ENCODE measurements at regions not wholly inside any gene's neighbourhood (a gene's known extent, or its start where the extent isn't known, plus 50 kb on each side); places are given as distances from the start of the nearest gene placed in this dataset.

DNA sequence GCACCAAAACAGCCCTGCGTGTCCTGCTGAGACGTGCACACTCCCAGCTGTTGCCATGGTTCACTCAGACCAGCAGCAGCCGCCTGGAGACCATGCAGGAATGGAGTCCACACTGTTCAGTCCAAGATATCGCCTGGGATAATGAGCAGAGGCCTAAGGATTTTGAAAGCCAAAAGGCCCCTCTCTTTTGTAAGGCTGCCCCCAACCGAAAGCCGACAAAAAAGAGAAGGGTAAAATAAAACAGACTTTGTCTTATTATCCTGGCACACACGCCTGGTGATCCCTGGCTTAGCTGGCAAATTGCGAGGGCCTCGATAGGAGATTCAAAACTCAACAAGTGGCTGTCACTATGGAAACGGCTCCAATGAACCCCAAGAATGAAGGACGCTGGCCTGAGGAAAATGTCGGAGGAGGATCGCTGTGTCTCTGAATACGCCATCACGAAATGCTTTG lies 263.6 kb downstream of the SKIDA1 start:
- intact Hi-C loops (cut with DNase I; ENCODE audit: low total_unique reads), result no loop called here

DNA sequence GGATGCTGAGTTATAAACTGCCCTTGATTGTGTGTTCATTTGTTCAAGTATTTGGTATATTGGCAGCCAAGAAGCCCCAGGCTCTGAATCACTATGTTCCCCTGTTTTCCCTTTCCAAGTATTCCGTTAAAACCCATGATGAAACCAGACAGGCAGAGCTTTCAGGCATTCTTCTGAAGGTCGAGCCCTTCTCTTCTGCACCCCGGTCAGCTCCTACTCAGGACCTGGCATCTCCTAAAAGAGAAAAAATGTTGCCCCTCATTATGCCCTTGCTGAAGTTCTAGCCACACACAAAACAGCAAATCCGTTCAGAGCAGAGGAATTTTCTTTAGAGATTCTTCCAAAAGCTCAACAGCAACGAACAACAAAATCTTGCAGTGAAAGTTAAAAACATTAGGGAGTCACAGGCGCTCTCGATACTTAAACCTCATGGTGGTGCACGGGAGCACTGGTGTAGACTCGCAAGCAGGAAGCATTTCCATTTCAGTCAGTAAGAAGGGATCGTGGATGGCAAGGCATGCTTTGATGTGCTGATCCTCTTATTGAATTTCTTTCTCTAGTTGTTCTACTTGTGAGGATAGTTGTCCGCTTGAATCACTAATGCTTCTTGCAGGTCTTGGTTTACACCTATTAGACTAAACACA lies 264.9 kb downstream of the SKIDA1 start:
- no peaks in the 10 kb centered on the region for H3K9me3 ChIP-seq
- no peaks in the 10 kb centered on the region for H3K4me1 ChIP-seq
- DNase-seq, result no peak
- TF ChIP-seq EP300 (IDR thresholded peaks at IDR 0.05), result no peak
- TF ChIP-seq POLR2AphosphoS5 (IDR thresholded peaks at IDR 0.05), result no peak
- TF ChIP-seq, protein P1, sequence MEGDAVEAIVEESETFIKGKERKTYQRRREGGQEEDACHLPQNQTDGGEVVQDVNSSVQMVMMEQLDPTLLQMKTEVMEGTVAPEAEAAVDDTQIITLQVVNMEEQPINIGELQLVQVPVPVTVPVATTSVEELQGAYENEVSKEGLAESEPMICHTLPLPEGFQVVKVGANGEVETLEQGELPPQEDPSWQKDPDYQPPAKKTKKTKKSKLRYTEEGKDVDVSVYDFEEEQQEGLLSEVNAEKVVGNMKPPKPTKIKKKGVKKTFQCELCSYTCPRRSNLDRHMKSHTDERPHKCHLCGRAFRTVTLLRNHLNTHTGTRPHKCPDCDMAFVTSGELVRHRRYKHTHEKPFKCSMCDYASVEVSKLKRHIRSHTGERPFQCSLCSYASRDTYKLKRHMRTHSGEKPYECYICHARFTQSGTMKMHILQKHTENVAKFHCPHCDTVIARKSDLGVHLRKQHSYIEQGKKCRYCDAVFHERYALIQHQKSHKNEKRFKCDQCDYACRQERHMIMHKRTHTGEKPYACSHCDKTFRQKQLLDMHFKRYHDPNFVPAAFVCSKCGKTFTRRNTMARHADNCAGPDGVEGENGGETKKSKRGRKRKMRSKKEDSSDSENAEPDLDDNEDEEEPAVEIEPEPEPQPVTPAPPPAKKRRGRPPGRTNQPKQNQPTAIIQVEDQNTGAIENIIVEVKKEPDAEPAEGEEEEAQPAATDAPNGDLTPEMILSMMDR (IDR thresholded peaks at IDR 0.05), result no peak
- no peak for TF ChIP-seq POLR2A (IDR thresholded peaks at IDR 0.05)
- no peak overlapping the region for H3K27ac ChIP-seq
- H3K36me3 ChIP-seq, result no peaks in the 10 kb centered on the region
- intact Hi-C loops (cut with DNase I; ENCODE audit: low total_unique reads), result no loop called here
- no peaks in the 10 kb centered on the region for H3K27me3 ChIP-seq
- no peak overlapping the region for H3K4me3 ChIP-seq
- WGBS, 5 donors, result 65 to 71% (median 69%) methylated on average over 11 of the region's 11 CpGs

More for the DNA sequence above, 263.6 kb downstream of the SKIDA1 start:
- TF ChIP-seq POLR2AphosphoS5 (IDR thresholded peaks at IDR 0.05) (no peak), EP300 (IDR thresholded peaks at IDR 0.05) (no peak), POLR2A (IDR thresholded peaks at IDR 0.05) (no peak)
- TF ChIP-seq, protein P1 (IDR thresholded peaks at IDR 0.05), result no peak
- Histone ChIP-seq H3K27me3 (no peaks in the 10 kb centered on the region), H3K4me1 (no peaks in the 10 kb centered on the region), H3K9me3 (no peaks in the 10 kb centered on the region), H3K36me3 (no peaks in the 10 kb centered on the region), H3K4me3 (no peak overlapping the region), H3K27ac (no peak overlapping the region)
- DNase-seq, result peak in 1 of 2 donors; percentile 32
- 73 to 88% (median 86%) methylated on average over 15 of the region's 15 CpGs for WGBS, 5 donors

DNA sequence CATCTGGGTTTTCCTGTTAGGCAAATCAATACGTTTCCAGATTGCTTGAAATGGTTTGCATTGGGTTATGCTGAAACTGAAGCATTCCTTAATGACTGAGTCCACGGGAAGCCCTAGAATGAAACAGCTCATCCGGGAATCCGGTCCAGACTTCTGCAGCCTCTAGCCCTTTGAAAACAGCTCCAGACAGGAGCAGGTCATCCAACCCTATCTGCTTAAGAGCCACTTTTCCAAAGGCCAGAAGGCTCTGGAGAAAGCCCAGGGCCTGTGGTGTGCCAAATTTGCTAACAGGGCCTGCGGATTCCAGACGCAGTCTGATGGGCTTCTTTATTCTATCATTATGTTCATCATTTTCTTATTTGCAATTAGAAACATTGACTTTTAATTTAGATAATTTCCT lies 265.4 kb downstream of the SKIDA1 start:
- intact Hi-C loops (cut with DNase I; ENCODE audit: low total_unique reads), result no loop called here
- Histone ChIP-seq H3K9me3 (no peaks in the 10 kb centered on the region), H3K36me3 (no peaks in the 10 kb centered on the region), H3K27ac (no peak overlapping the region), H3K27me3 (no peaks in the 10 kb centered on the region), H3K4me3 (no peak overlapping the region), H3K4me1 (no peaks in the 10 kb centered on the region)
- DNase-seq, result peak in 1 of 2 donors; percentile 37
- 85 to 92% (median 88%) methylated on average over 6 of the region's 6 CpGs for WGBS, 5 donors
- TF ChIP-seq EP300 (IDR thresholded peaks at IDR 0.05) (no peak), POLR2AphosphoS5 (IDR thresholded peaks at IDR 0.05) (no peak), POLR2A (IDR thresholded peaks at IDR 0.05) (no peak)
- TF ChIP-seq, protein P1 (IDR thresholded peaks at IDR 0.05), result no peak

DNA sequence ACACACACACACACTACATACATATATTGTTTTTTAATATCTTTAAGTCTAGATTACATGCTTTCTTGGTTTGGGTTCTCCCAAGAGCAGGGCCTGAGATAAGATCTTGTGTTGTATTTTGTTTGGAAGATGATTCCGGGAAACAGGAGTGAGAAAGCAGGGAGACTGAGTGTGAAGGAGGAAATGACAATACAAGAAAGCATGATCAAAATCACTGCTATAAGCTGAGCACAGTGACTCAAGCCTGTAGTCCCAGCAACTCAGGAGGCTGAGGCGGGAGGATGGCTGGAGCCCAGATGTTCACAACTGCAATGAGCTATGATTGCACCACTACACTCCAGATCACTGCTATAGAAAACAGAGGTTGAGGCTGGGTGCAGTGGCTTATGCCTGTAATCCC lies 267.6 kb downstream of the SKIDA1 start:
- Histone ChIP-seq H3K4me3 (no peak overlapping the region), H3K27me3 (no peaks in the 10 kb centered on the region), H3K27ac (no peak overlapping the region), H3K9me3 (no peaks in the 10 kb centered on the region), H3K36me3 (no peaks in the 10 kb centered on the region), H3K4me1 (no peaks in the 10 kb centered on the region)
- intact Hi-C loops (cut with DNase I; ENCODE audit: low total_unique reads), result no loop called here
- WGBS, 5 donors, result 46 to 93% (median 65%) methylated on average over 2 of the region's 2 CpGs
- TF ChIP-seq, protein P1 (IDR thresholded peaks at IDR 0.05), result no peak
- TF ChIP-seq EP300 (IDR thresholded peaks at IDR 0.05), result no peak
- TF ChIP-seq POLR2A (IDR thresholded peaks at IDR 0.05), result no peak
- no peak for TF ChIP-seq POLR2AphosphoS5 (IDR thresholded peaks at IDR 0.05)
- DNase-seq, result no peak

All from stomach (tissue), 8 donors.